DMS79 (cell line): ENCODE measurements at regions not wholly inside any gene's neighbourhood (a gene's known extent, or its start where the extent isn't known, plus 50 kb on each side); places are given as distances from the start of the nearest gene placed in this dataset.

Experiments
- DNase-seq: peaks from one replicate; lab custom pipeline; 2025; lab: John Stamatoyannopoulos, UW

GRCh38 chr1:56442290-56442877 lies 137.0 kb downstream of the PLPP3 start:
- DNase-seq: no peak

- DNase-seq: no peak
Measured at GRCh38 chr1:56441601-56442000, 137.8 kb downstream of the PLPP3 start.

- DNase-seq: peak; percentile 36
Measured at GRCh38 chr1:56439610-56440264, 139.6 kb downstream of the PLPP3 start.

GRCh38 chr1:56438901-56439551 lies 140.3 kb downstream of the PLPP3 start:
- DNase-seq: no peak

- DNase-seq: no peak
Measured at GRCh38 chr1:56437959-56438358, 141.4 kb downstream of the PLPP3 start.

- DNase-seq: no peak
Measured at GRCh38 chr1:56436912-56437417, 142.4 kb downstream of the PLPP3 start.

- no peak for DNase-seq
Measured at GRCh38 chr1:56436296-56436695, 143.1 kb downstream of the PLPP3 start.

GRCh38 chr1:56435434-56436262 lies 143.7 kb downstream of the PLPP3 start:
- no peak for DNase-seq

- no peak for DNase-seq
Measured at GRCh38 chr1:56434740-56435139, 144.6 kb downstream of the PLPP3 start.

GRCh38 chr1:56434025-56434424 lies 145.3 kb downstream of the PLPP3 start:
- no peak for DNase-seq

- no peak for DNase-seq
Measured at GRCh38 chr1:56433056-56433577, 146.2 kb downstream of the PLPP3 start.

GRCh38 chr1:56432166-56432971 lies 147.0 kb downstream of the PLPP3 start:
- DNase-seq: no peak

GRCh38 chr1:56430141-56430839 lies 149.1 kb downstream of the PLPP3 start:
- DNase-seq: no peak

GRCh38 chr1:56429288-56429687 lies 150.1 kb downstream of the PLPP3 start:
- DNase-seq: no peak

- DNase-seq: no peak
Measured at GRCh38 chr1:56426587-56427381, 152.6 kb downstream of the PLPP3 start.

- no peak for DNase-seq
Measured at GRCh38 chr1:56425494-56426037, 153.8 kb downstream of the PLPP3 start.

- peak; percentile 33 for DNase-seq
Measured at GRCh38 chr1:56424744-56425493, 154.4 kb downstream of the PLPP3 start.

- no peak for DNase-seq
Measured at GRCh38 chr1:56423716-56424115, 155.6 kb downstream of the PLPP3 start.

- DNase-seq: no peak
Measured at GRCh38 chr1:56418151-56418631, 161.2 kb downstream of the PLPP3 start.
